ENCODE measurements at regions not wholly inside any gene's neighbourhood (a gene's known extent, or its start where the extent isn't known, plus 50 kb on each side); places are given as distances from the start of the nearest gene placed in this dataset.

DNA sequence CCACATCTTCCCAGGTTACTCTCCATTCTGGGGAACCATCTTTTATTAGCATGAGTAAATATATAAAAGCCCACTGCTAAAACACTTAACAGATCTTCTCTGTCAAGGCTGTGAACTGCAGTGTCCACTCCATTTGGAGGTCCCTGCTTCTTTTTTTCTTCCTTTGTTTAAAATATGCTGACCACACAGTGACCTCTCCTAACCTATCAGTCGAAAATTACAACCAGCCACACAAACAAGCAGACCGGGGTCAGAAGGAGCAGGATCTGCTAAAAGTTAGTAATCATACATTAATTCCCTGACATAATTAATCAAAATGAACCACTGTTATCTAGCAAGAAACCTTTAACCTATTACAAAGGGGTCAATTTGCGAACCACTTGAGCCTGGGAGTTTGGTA lies 427.9 kb upstream of the NR2F2 start:
- ATAC-seq (ENCODE audit: insufficient read depth, low read depth), result no peak
- TF ChIP-seq CTCF (IDR thresholded peaks at IDR 0.05; ENCODE audit: borderline replicate concordance, extremely low read depth, low read length, poor library complexity, severe bottlenecking), result no peak
- no peak for TF ChIP-seq EZH2 (IDR thresholded peaks at IDR 0.05; ENCODE audit: borderline replicate concordance, low read depth, low read length, severe bottlenecking)
- no peak for DNase-seq

DNA sequence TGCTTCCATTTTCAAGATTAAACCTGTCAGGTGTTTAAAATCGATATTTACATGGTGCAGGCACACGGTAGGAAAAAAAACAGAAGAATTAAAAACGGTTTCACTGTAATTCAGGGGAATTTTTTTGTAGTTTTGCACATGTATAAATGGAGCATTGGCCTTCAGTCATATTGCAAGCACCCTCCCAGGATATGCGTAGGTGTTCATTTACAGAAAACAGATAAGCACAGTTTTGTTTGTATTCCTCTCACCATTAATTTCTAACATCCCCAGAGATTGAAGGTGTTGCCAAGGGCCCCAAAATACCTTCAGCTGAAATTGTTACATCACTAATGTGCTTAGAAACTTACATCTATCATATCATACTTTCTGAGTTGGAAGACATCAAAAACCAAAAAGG lies 427.1 kb upstream of the NR2F2 start:
- no peak for ATAC-seq (ENCODE audit: insufficient read depth, low read depth)

More for the DNA sequence above, 427.9 kb upstream of the NR2F2 start:
- Histone ChIP-seq H3K4me2 (ENCODE audit: insufficient read depth, low read length) (no peak overlapping the region), H3K27me3 (ENCODE audit: insufficient read depth, low read length, poor library complexity) (no peaks in the 10 kb centered on the region), H3K9me3 (ENCODE audit: insufficient read depth, low read length, severe bottlenecking) (no peaks in the 10 kb centered on the region), H3K4me3 (ENCODE audit: low read depth in 1 of 2, low read length in 2 of 2) (no peak overlapping the region), H3K4me1 (ENCODE audit: insufficient read depth, low read length) (no peaks in the 10 kb centered on the region), H3K36me3 (ENCODE audit: insufficient read depth, low read length) (no peaks in the 10 kb centered on the region), H3K79me2 (ENCODE audit: insufficient read depth, low read length) (no peaks in the 10 kb centered on the region), H3K27ac (ENCODE audit: low read length) (no peak overlapping the region), H4K20me1 (ENCODE audit: insufficient read depth, low read length) (no peaks in the 10 kb centered on the region), H3K9ac (ENCODE audit: low read depth, low read length) (no peak overlapping the region), H2AFZ (ENCODE audit: low read depth, low read length) (no peak overlapping the region)

DNA sequence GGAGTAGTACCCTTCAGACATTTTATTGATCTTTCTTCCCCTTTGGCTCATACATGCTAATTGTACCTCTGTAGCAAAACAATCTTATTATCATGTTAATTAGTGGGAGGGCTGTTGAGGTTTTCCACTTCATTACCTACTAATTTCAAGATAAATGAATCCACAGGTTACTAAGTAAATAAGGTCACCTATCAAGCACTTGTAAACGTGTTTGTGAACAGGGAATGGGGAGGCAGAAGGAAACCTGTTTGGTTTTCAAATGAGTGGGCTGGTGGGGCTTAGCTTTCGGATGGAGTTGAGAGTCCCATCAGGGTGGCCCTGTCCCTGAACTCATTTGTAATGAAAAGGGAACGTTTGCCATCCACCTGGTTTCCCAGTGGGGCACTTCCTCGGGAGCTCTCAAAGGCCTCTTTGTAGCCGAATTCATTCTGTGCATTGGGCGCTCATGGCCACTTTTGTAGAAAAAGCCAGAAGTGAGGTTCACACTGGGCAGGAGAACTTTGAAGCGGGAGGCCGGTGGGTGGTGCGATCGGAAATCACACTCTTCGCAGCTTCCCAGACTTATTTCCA lies 419.8 kb upstream of the NR2F2 start:
- H3K27ac ChIP-seq (ENCODE audit: low read length), result no peak overlapping the region
- no peak overlapping the region for H3K9ac ChIP-seq (ENCODE audit: low read depth, low read length)
- H3K36me3 ChIP-seq (ENCODE audit: insufficient read depth, low read length), result no peaks in the 10 kb centered on the region
- no peak for ATAC-seq (ENCODE audit: insufficient read depth, low read depth)
- no peaks in the 10 kb centered on the region for H3K27me3 ChIP-seq (ENCODE audit: insufficient read depth, low read length, poor library complexity)
- no peak overlapping the region for H3K4me2 ChIP-seq (ENCODE audit: insufficient read depth, low read length)
- TF ChIP-seq CTCF (IDR thresholded peaks at IDR 0.05; ENCODE audit: borderline replicate concordance, extremely low read depth, low read length, poor library complexity, severe bottlenecking) (no peak), EZH2 (IDR thresholded peaks at IDR 0.05; ENCODE audit: borderline replicate concordance, low read depth, low read length, severe bottlenecking) (no peak)
- H3K79me2 ChIP-seq (ENCODE audit: insufficient read depth, low read length), result no peaks in the 10 kb centered on the region
- H3K4me1 ChIP-seq (ENCODE audit: insufficient read depth, low read length), result no peaks in the 10 kb centered on the region
- H3K4me3 ChIP-seq (ENCODE audit: low read depth in 1 of 2, low read length in 2 of 2), result no peak overlapping the region
- no peak overlapping the region for H2AFZ ChIP-seq (ENCODE audit: low read depth, low read length)
- no peaks in the 10 kb centered on the region for H4K20me1 ChIP-seq (ENCODE audit: insufficient read depth, low read length)
- DNase-seq, result no peak
- H3K9me3 ChIP-seq (ENCODE audit: insufficient read depth, low read length, severe bottlenecking), result no peaks in the 10 kb centered on the region

More for the DNA sequence above, 427.1 kb upstream of the NR2F2 start:
- H3K9me3 ChIP-seq (ENCODE audit: insufficient read depth, low read length, severe bottlenecking), result no peaks in the 10 kb centered on the region
- DNase-seq, result no peak
- no peak overlapping the region for H2AFZ ChIP-seq (ENCODE audit: low read depth, low read length)
- no peaks in the 10 kb centered on the region for H3K79me2 ChIP-seq (ENCODE audit: insufficient read depth, low read length)
- no peaks in the 10 kb centered on the region for H3K36me3 ChIP-seq (ENCODE audit: insufficient read depth, low read length)
- H3K4me1 ChIP-seq (ENCODE audit: insufficient read depth, low read length), result no peaks in the 10 kb centered on the region
- no peak overlapping the region for H3K4me2 ChIP-seq (ENCODE audit: insufficient read depth, low read length)
- no peaks in the 10 kb centered on the region for H4K20me1 ChIP-seq (ENCODE audit: insufficient read depth, low read length)
- TF ChIP-seq CTCF (IDR thresholded peaks at IDR 0.05; ENCODE audit: borderline replicate concordance, extremely low read depth, low read length, poor library complexity, severe bottlenecking) (no peak), EZH2 (IDR thresholded peaks at IDR 0.05; ENCODE audit: borderline replicate concordance, low read depth, low read length, severe bottlenecking) (no peak)
- H3K4me3 ChIP-seq (ENCODE audit: low read depth in 1 of 2, low read length in 2 of 2), result no peak overlapping the region
- H3K9ac ChIP-seq (ENCODE audit: low read depth, low read length), result no peak overlapping the region
- H3K27me3 ChIP-seq (ENCODE audit: insufficient read depth, low read length, poor library complexity), result no peaks in the 10 kb centered on the region
- H3K27ac ChIP-seq (ENCODE audit: low read length), result no peak overlapping the region
